ENCODE measurements at regions not wholly inside any gene's neighbourhood (a gene's known extent, or its start where the extent isn't known, plus 50 kb on each side); places are given as distances from the start of the nearest gene placed in this dataset.

- WGBS (ENCODE audit: insufficient coverage, low coverage, missing lambda C conversion rate): 10% methylated on average over 5 of the region's 6 CpGs
These were observed 263.8 kb downstream of the NKX6-1 start for GRCh38 chr4:84235126-84235944.

More at GRCh38 chr4:84235126-84235944, 263.8 kb downstream of the NKX6-1 start:
- Histone ChIP-seq H3K36me3 (ENCODE audit: control insufficient read depth, insufficient read depth, low read length) (no peaks in the 10 kb centered on the region), H3K4me2 (ENCODE audit: insufficient read depth, low read length) (no peak overlapping the region), H3K9ac (ENCODE audit: insufficient read depth in 1 of 2, low read depth in 2 of 2, low read length in 2 of 2) (no peak overlapping the region), H3K9me3 (replicated peaks; ENCODE audit: control insufficient read depth, insufficient read depth, low read depth, low read length) (no peaks in the 10 kb centered on the region; the same call in none of the 2 replicates), H3K79me2 (ENCODE audit: control insufficient read depth, insufficient read depth, low read length) (no peaks in the 10 kb centered on the region), H3K4me1 (replicated peaks in 1 of 2; ENCODE audit: control insufficient read depth in 2 of 2, insufficient read depth in 2 of 2, low read length in 2 of 2) (no peaks in the 10 kb centered on the region), H3K27ac (ENCODE audit: extremely low read depth, low read depth, low read length) (no peak overlapping the region), H4K20me1 (replicated peaks; ENCODE audit: control insufficient read depth, insufficient read depth, low read length) (no peaks in the 10 kb centered on the region), H3K27me3 (ENCODE audit: control insufficient read depth in 2 of 2, insufficient read depth in 2 of 2, low read length in 2 of 2) (no peaks in the 10 kb centered on the region), H3K4me3 (no peak overlapping the region), H3K9me1 (ENCODE audit: control insufficient read depth, insufficient read depth, low read length) (no peaks in the 10 kb centered on the region), H2AFZ (ENCODE audit: low read depth, low read length) (no peak overlapping the region)
- no TSS peak for BruUV-seq (replicated peaks)
- CTCF ChIA-PET (ENCODE audit: low intra/inter-chr PET ratio): no interaction called here
- in situ Hi-C loops (cut with MboI): no loop called here
- TF ChIP-seq ZNF354B (CRISPR knock-in tag; IDR thresholded peaks at IDR 0.05) (no peak), ZNF3 (CRISPR knock-in tag; IDR thresholded peaks at IDR 0.05) (no peak), ZNF518B (CRISPR knock-in tag; IDR thresholded peaks at IDR 0.05) (no peak), RBM17 (IDR thresholded peaks at IDR 0.05; ENCODE audit: borderline replicate concordance, low read depth, low read length) (no peak), RNF2 (IDR thresholded peaks at IDR 0.05) (no peak), ZNF584 (CRISPR knock-in tag; IDR thresholded peaks at IDR 0.05; ENCODE audit: low read depth) (no peak), ZNF785 (CRISPR knock-in tag; IDR thresholded peaks at IDR 0.05) (no peak), ILF3 (IDR thresholded peaks at IDR 0.05; ENCODE audit: borderline replicate concordance) (no peak), CTCFL (IDR thresholded peaks at IDR 0.05; ENCODE audit: borderline replicate concordance, insufficient read depth, low read depth, low read length, poor library complexity, severe bottlenecking) (no peak), SIN3B (IDR thresholded peaks at IDR 0.05; ENCODE audit: low read depth) (no peak), ZNF77 (CRISPR knock-in tag; IDR thresholded peaks at IDR 0.05) (no peak), SMARCE1 (IDR thresholded peaks at IDR 0.05) (no peak)
- DNase-seq (ENCODE audit: extremely low read depth in 1 of 4, low spot score in 3 of 4): no peak
- POLR2A ChIA-PET: no interaction called here
- intact Hi-C loops (cut with micrococcal nuclease): no loop called here
- FAIRE-seq: no peak
- ATAC-seq: no peak

Data from K562 (cell line).